Middle frontal gyrus (tissue), 1 donor: ENCODE measurements at regions not wholly inside any gene's neighbourhood (a gene's known extent, or its start where the extent isn't known, plus 50 kb on each side); places are given as distances from the start of the nearest gene placed in this dataset.

Experiments used
- DNase-seq: peaks from one replicate; pipeline ENCODE4 v3.0.0-alpha.2; 2015; ENCODE audit warnings: low spot score; ENCODE audit errors: extremely low spot score

GRCh38 chr13:109529964-109530363, 256.4 kb downstream of the IRS2 start:
- DNase-seq, result no peak

GRCh38 chr13:109521719-109522118, 264.7 kb downstream of the IRS2 start:
- DNase-seq, result no peak

- no peak for DNase-seq
Observed at GRCh38 chr13:109517517-109517916, 268.9 kb downstream of the IRS2 start.

- DNase-seq, result no peak
Observed at GRCh38 chr13:109516186-109516585, 270.2 kb downstream of the IRS2 start.

GRCh38 chr13:109510013-109510412, 276.4 kb downstream of the IRS2 start:
- DNase-seq, result no peak

GRCh38 chr13:109509154-109509900, 277.1 kb downstream of the IRS2 start:
- no peak for DNase-seq

GRCh38 chr13:109500146-109500773, 286.1 kb downstream of the IRS2 start:
- DNase-seq, result no peak

- DNase-seq, result no peak
Observed at GRCh38 chr13:109497917-109498316, 288.5 kb downstream of the IRS2 start.

- DNase-seq, result no peak
Observed at GRCh38 chr13:109496216-109496615, 290.2 kb downstream of the IRS2 start.

GRCh38 chr13:109494925-109495369, 291.4 kb downstream of the IRS2 start:
- no peak for DNase-seq

- no peak for DNase-seq
Observed at GRCh38 chr13:109485136-109485794, 301.1 kb downstream of the IRS2 start.

GRCh38 chr13:109483284-109483683, 303.1 kb downstream of the IRS2 start:
- DNase-seq, result no peak

- DNase-seq, result no peak
Observed at GRCh38 chr13:109481040-109481439, 305.3 kb downstream of the IRS2 start.

GRCh38 chr13:109480011-109480955, 306.1 kb downstream of the IRS2 start:
- no peak for DNase-seq

- DNase-seq, result no peak
Observed at GRCh38 chr13:109479534-109479933, 306.8 kb downstream of the IRS2 start.

- DNase-seq, result no peak
Observed at GRCh38 chr13:109476001-109476400, 310.4 kb downstream of the IRS2 start.

- no peak for DNase-seq
Observed at GRCh38 chr13:109468123-109468522, 318.3 kb downstream of the IRS2 start.

GRCh38 chr13:109465148-109465547, 321.2 kb downstream of the IRS2 start:
- no peak for DNase-seq

- DNase-seq, result no peak
Observed at GRCh38 chr13:109454167-109454917, 332.0 kb downstream of the IRS2 start.

- DNase-seq, result no peak
Observed at GRCh38 chr13:109451726-109452125, 334.7 kb downstream of the IRS2 start.

- no peak for DNase-seq
Observed at GRCh38 chr13:109448629-109449028, 337.8 kb downstream of the IRS2 start.
